GM12878 (cell line): ENCODE measurements at regions not wholly inside any gene's neighbourhood (a gene's known extent, or its start where the extent isn't known, plus 50 kb on each side); places are given as distances from the start of the nearest gene placed in this dataset.

Experiments used
- ATAC-seq: fragments of 200-7000 bp; cut with Tn5 transposase; 3 replicates; pipeline ENCODE4 v1.9.1; 2020; ENCODE audit warnings: mild to moderate bottlenecking, moderate library complexity
- BruUV-seq: library from RNA; stranded (reverse); fragments of 400-500 nt; replicated peaks from 2 replicates; lab custom pipeline; 2021; lab: Mats Ljungman, UMichigan
- CTCF ChIA-PET: fragments of 300-600 bp; sonication (Branson Sonifier 250); formaldehyde crosslinking; extraction: SDS; loops from one replicate; lab custom pipeline; 2021; ENCODE audit warnings: inconsistent platforms; lab: Yijun Ruan, JAX
- POLR2A ChIA-PET: fragments of 350-600 bp; formaldehyde crosslinking; extraction: SDS; loops from one replicate; lab custom pipeline; 2021; ENCODE audit warnings: inconsistent platforms; lab: Charles Lee
- RAD21 ChIA-PET: fragments of 300-600 bp; sonication (Branson Sonifier 250); formaldehyde crosslinking; loops from one replicate; lab custom pipeline; 2023; ENCODE audit warnings: antibody characterized with exemption; ENCODE audit not compliant: unreplicated experiment; lab: Charles Lee
- SMC1A ChIA-PET: fragments of 300-600 bp; sonication (Branson Sonifier 250); formaldehyde crosslinking; loops from one replicate; lab custom pipeline; 2023; ENCODE audit not compliant: unreplicated experiment, uncharacterized antibody; lab: Charles Lee
- DNase-seq: peaks from one replicate; pipeline ENCODE4 v3.0.0-alpha.2; 2011; ENCODE audit warnings: low read depth, low spot score
- FAIRE-seq: peaks from 3 replicates; lab custom pipeline; 2011; peaks lifted over from hg19 to GRCh38; lab: Jason Lieb, UNC
- H2AFZ ChIP-seq: 2 replicates; pipeline ENCODE4 v1.6.0; 2011; ENCODE audit warnings: low read depth, low read length, control low read depth; ENCODE audit not compliant: control insufficient read depth
- H3K27ac ChIP-seq: 2 replicates; pipeline ENCODE4 v1.5.1; 2011; ENCODE audit warnings: control low read depth; ENCODE audit not compliant: control insufficient read depth, insufficient read depth
- H3K27me3 ChIP-seq, 2 experiments: replicated peaks in 1 of 2; 2 replicates each; pipeline versions ENCODE4 v1.6.0 to v1.6.1; 2011; ENCODE audit warnings: low read length in 1 of 2; ENCODE audit not compliant: control insufficient read depth in 2 of 2, insufficient read depth in 2 of 2
- H3K36me3 ChIP-seq, 2 experiments: 2 replicates each; pipeline ENCODE4 v1.5.1; 2011; ENCODE audit warnings: low read length in 1 of 2; ENCODE audit not compliant: control insufficient read depth in 2 of 2, insufficient read depth in 2 of 2
- H3K4me1 ChIP-seq: 2 replicates; pipeline ENCODE4 v1.6.1; 2011; ENCODE audit warnings: mild to moderate bottlenecking, low read length, moderate library complexity, mixed read lengths; ENCODE audit not compliant: control insufficient read depth, insufficient read depth
- H3K4me2 ChIP-seq: 2 replicates; pipeline ENCODE4 v1.6.0; 2011; ENCODE audit warnings: control low read depth; ENCODE audit not compliant: control insufficient read depth, insufficient read depth
- H3K4me3 ChIP-seq: fragments of 200-600 bp; sonication (generic); 2 replicates; pipeline ENCODE4 v1.5.1; 2016
- H3K79me2 ChIP-seq: 2 replicates; pipeline ENCODE4 v1.6.0; 2011; ENCODE audit warnings: low read length; ENCODE audit not compliant: control insufficient read depth, insufficient read depth
- H3K9ac ChIP-seq: 2 replicates; pipeline ENCODE4 v1.8.0; 2011; ENCODE audit warnings: low read length, control low read depth, mixed read lengths; ENCODE audit not compliant: control insufficient read depth, insufficient read depth
- H3K9me3 ChIP-seq: replicated peaks from 3 replicates; pipeline ENCODE4 v1.5.1; 2011; ENCODE audit warnings: mild to moderate bottlenecking, low read length; ENCODE audit not compliant: control insufficient read depth, insufficient read depth
- H4K20me1 ChIP-seq: 2 replicates; pipeline ENCODE4 v1.6.0; 2011; ENCODE audit not compliant: control insufficient read depth, insufficient read depth
- BCL11A ChIP-seq: IDR thresholded peaks from 2 replicates; pipeline ENCODE4 v1.6.1; 2011; ENCODE audit warnings: low read depth, low read length
- BRCA1 ChIP-seq: IDR thresholded peaks from 2 replicates; pipeline ENCODE4 v1.6.1; 2011; ENCODE audit warnings: low read depth, low read length, improper control_type of control experiment
- PML ChIP-seq: IDR thresholded peaks from 2 replicates; pipeline ENCODE4 v1.6.1; 2012; ENCODE audit warnings: low read length, inconsistent platforms
- RAD21 ChIP-seq: IDR thresholded peaks from 2 replicates; pipeline ENCODE4 v1.6.1; 2011; ENCODE audit warnings: mild to moderate bottlenecking, low read depth, low read length, moderate library complexity; ENCODE audit not compliant: insufficient read depth
- SPI1 ChIP-seq: IDR thresholded peaks from 2 replicates; pipeline ENCODE4 v1.6.1; 2011; ENCODE audit warnings: low read depth, mild to moderate bottlenecking, low read length, moderate library complexity, borderline replicate concordance; ENCODE audit not compliant: insufficient read depth
- STAT1 ChIP-seq: fragments of 450-650 bp; conservative IDR thresholded peaks from 2 replicates; pipeline ENCODE4 v1.6.1; 2014; ENCODE audit warnings: antibody characterized with exemption, mild to moderate bottlenecking
- TARDBP ChIP-seq: IDR thresholded peaks from 2 replicates; pipeline ENCODE4 v1.6.1; 2016; ENCODE audit warnings: borderline replicate concordance
- WGBS: methylation state at CpG from one replicate; pipeline ENCODE4 v1.1.6; 2016; ENCODE audit warnings: low lambda C conversion rate; ENCODE audit not compliant: insufficient replicate concordance, insufficient coverage; ENCODE audit errors: missing lambda C conversion rate; 5-methylcytosine and 5-hydroxymethylcytosine counted together
- in situ Hi-C: fragments of 300-500 bp; cut with MboI; formaldehyde crosslinking; loops from 9 replicates; pipeline ENCODE4 v1.14.3; 2018; ENCODE audit warnings: mixed read lengths
- intact Hi-C: fragments of 100-400 bp; cut with micrococcal nuclease; formaldehyde crosslinking; loops from one replicate; pipeline ENCODE4 v1.14.2; 2022; ENCODE audit not compliant: unreplicated experiment
- TF ChIP-seq, protein P1 (sequence below): IDR thresholded peaks from 2 replicates; pipeline ENCODE4 v1.6.1; 2012; ENCODE audit warnings: mild to moderate bottlenecking, low read depth, low read length
- TF ChIP-seq, protein P2 (sequence below), 3 experiments: IDR thresholded peaks in 2 of 3; conservative IDR thresholded peaks in 1 of 3; 2 replicates each; pipeline ENCODE4 v1.5.1; 2011; ENCODE audit warnings: low read depth in 3 of 3, low read length in 3 of 3, mild to moderate bottlenecking in 3 of 3, control low read depth in 2 of 3, moderate library complexity in 2 of 3, inconsistent platforms in 1 of 3, mixed read lengths in 1 of 3; ENCODE audit not compliant: control insufficient read depth in 2 of 3, insufficient read depth in 1 of 3; ENCODE audit errors: extremely low read depth in 1 of 3
- TF ChIP-seq, protein P3 (sequence below): fragments of 450-650 bp; IDR thresholded peaks from 2 replicates; pipeline ENCODE4 v1.6.1; 2016; ENCODE audit warnings: mild to moderate bottlenecking

DNA sequence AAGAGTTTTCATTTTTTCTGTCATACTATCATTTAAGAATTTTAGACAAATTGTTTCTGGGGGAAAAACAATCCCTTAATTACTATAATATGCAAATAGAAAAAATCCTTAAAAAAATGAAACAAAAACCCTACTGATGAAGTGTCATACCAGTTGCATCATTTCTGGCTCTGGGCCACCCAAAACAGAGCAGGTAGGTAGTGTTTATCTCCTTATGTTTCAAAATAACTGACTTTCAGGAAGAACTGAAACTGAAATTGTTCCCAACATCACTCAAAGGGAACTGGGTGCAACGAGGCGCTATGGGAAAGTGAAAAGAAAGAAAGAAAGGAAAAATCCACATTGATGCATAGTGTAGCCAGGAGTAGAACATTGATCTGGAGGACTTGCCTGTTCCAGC, 653.1 kb upstream of the SOX9 start:
- ChIA-PET CTCF (no interaction called here), SMC1A (no interaction called here)
- no peak overlapping the region for H3K27ac ChIP-seq
- no peak overlapping the region for H3K9ac ChIP-seq
- no peak overlapping the region for H3K4me2 ChIP-seq
- intact Hi-C loops: no loop called here
- TF ChIP-seq BCL11A: no peak
- TF ChIP-seq, protein P1, sequence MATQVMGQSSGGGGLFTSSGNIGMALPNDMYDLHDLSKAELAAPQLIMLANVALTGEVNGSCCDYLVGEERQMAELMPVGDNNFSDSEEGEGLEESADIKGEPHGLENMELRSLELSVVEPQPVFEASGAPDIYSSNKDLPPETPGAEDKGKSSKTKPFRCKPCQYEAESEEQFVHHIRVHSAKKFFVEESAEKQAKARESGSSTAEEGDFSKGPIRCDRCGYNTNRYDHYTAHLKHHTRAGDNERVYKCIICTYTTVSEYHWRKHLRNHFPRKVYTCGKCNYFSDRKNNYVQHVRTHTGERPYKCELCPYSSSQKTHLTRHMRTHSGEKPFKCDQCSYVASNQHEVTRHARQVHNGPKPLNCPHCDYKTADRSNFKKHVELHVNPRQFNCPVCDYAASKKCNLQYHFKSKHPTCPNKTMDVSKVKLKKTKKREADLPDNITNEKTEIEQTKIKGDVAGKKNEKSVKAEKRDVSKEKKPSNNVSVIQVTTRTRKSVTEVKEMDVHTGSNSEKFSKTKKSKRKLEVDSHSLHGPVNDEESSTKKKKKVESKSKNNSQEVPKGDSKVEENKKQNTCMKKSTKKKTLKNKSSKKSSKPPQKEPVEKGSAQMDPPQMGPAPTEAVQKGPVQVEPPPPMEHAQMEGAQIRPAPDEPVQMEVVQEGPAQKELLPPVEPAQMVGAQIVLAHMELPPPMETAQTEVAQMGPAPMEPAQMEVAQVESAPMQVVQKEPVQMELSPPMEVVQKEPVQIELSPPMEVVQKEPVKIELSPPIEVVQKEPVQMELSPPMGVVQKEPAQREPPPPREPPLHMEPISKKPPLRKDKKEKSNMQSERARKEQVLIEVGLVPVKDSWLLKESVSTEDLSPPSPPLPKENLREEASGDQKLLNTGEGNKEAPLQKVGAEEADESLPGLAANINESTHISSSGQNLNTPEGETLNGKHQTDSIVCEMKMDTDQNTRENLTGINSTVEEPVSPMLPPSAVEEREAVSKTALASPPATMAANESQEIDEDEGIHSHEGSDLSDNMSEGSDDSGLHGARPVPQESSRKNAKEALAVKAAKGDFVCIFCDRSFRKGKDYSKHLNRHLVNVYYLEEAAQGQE: no peak
- TF ChIP-seq, protein P2, sequence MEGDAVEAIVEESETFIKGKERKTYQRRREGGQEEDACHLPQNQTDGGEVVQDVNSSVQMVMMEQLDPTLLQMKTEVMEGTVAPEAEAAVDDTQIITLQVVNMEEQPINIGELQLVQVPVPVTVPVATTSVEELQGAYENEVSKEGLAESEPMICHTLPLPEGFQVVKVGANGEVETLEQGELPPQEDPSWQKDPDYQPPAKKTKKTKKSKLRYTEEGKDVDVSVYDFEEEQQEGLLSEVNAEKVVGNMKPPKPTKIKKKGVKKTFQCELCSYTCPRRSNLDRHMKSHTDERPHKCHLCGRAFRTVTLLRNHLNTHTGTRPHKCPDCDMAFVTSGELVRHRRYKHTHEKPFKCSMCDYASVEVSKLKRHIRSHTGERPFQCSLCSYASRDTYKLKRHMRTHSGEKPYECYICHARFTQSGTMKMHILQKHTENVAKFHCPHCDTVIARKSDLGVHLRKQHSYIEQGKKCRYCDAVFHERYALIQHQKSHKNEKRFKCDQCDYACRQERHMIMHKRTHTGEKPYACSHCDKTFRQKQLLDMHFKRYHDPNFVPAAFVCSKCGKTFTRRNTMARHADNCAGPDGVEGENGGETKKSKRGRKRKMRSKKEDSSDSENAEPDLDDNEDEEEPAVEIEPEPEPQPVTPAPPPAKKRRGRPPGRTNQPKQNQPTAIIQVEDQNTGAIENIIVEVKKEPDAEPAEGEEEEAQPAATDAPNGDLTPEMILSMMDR (IDR thresholded peaks at IDR 0.05 in 2 of 3, conservative IDR thresholded peaks at IDR 0.05 in 1 of 3; ENCODE audit: control insufficient read depth in 2 of 3, extremely low read depth in 1 of 3, insufficient read depth in 1 of 3, low read depth in 3 of 3, low read length in 3 of 3): no peak
- no peak for TF ChIP-seq TARDBP
- TF ChIP-seq, protein P3, sequence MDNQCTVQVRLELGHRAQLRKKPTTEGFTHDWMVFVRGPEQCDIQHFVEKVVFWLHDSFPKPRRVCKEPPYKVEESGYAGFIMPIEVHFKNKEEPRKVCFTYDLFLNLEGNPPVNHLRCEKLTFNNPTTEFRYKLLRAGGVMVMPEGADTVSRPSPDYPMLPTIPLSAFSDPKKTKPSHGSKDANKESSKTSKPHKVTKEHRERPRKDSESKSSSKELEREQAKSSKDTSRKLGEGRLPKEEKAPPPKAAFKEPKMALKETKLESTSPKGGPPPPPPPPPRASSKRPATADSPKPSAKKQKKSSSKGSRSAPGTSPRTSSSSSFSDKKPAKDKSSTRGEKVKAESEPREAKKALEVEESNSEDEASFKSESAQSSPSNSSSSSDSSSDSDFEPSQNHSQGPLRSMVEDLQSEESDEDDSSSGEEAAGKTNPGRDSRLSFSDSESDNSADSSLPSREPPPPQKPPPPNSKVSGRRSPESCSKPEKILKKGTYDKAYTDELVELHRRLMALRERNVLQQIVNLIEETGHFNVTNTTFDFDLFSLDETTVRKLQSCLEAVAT: no peak
- TF ChIP-seq RAD21: no peak
- no peak for TF ChIP-seq SPI1
- TF ChIP-seq BRCA1: no peak
- TF ChIP-seq STAT1: no peak
- TF ChIP-seq PML: no peak
- TF ChIP-seq, all 136 proteins: peak for 0
- ChIA-PET POLR2A (no interaction called here), RAD21 (no interaction called here)
- DNase-seq (no peak), ATAC-seq (no peak), FAIRE-seq (no peak)
- H3K36me3 ChIP-seq: no peaks in the 10 kb centered on the region
- no peaks in the 10 kb centered on the region for H4K20me1 ChIP-seq
- H2AFZ ChIP-seq: no peak overlapping the region
- WGBS: 38% methylated on average over 2 of the region's 2 CpGs
- no peaks in the 10 kb centered on the region for H3K27me3 ChIP-seq
- in situ Hi-C loops: loop anchor here (10.0 kb wide), 1 partner anchor 647 kb away; no protein-coding TSS in a partner anchor
- no peak overlapping the region for H3K4me3 ChIP-seq
- no TSS peak for BruUV-seq
- no peaks in the 10 kb centered on the region for H3K9me3 ChIP-seq
- H3K4me1 ChIP-seq: no peaks in the 10 kb centered on the region
- H3K79me2 ChIP-seq: no peaks in the 10 kb centered on the region
